NT2/D1 (cell line): ENCODE measurements at regions not wholly inside any gene's neighbourhood (a gene's known extent, or its start where the extent isn't known, plus 50 kb on each side); places are given as distances from the start of the nearest gene placed in this dataset.

Experiments
- YY1 ChIP-seq: IDR thresholded peaks from 2 replicates; pipeline ENCODE4 v1.6.1; 2011; ENCODE audit not compliant: insufficient read length, insufficient read depth
- ZNF274 ChIP-seq: IDR thresholded peaks from 2 replicates; pipeline ENCODE4 v1.6.1; 2011; ENCODE audit warnings: mild to moderate bottlenecking, low read depth, low read length

DNA sequence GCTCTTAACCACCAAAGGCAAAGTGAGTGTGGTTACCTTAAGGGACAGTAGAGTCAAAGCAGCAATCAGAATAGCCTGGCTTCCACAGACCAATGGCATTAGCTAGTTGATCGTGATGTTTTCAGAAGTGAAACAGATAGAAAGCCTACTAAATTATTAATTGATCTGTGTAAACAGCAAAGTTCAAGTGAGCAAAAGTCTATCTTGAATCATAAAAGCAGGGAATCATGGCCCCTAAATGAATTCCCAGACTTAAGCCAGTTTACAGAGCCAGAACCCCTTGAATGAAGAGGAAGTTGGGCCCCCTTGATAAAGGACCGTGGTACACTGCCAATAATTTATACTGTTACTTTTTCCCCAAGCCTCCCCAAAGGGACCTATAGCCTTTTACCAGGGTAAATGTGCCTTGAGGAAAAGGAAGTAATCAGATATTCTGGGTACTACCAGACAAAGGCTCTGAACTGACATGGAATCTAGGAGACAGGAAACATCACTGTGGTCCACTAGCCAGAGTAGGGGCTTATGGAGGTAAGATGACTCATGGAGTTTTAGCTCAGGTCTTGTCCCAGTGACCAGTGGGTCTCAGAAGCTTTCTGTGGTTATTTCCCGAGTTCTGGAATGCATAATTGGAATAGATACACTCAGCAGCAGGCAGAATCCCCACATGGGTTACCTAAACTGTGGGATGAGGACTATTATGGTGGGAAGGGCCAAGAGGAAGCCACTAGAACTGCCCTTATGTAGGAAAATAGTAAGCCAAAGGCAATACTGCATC, 317.5 kb downstream of the CD83 start:
- TF ChIP-seq ZNF274: no peak
- no peak for TF ChIP-seq YY1
